GM12891 (cell line): ENCODE measurements at regions not wholly inside any gene's neighbourhood (a gene's known extent, or its start where the extent isn't known, plus 50 kb on each side); places are given as distances from the start of the nearest gene placed in this dataset.

Experiments
- DNase-seq: peaks from one replicate; pipeline ENCODE4 v3.0.0; 2011; ENCODE audit warnings: low spot score; ENCODE audit not compliant: insufficient read length
- FAIRE-seq: peaks from 2 replicates; lab custom pipeline; 2011; peaks lifted over from hg19 to GRCh38; lab: Jason Lieb, UNC
- PAX5 ChIP-seq: IDR thresholded peaks from 2 replicates; pipeline ENCODE4 v1.6.1; 2011; ENCODE audit warnings: low read length, moderate library complexity, mild to moderate bottlenecking; ENCODE audit not compliant: insufficient read depth, severe bottlenecking
- POLR2A ChIP-seq: IDR thresholded peaks from 2 replicates; pipeline ENCODE4 v1.6.1; 2011; ENCODE audit warnings: low read depth, low read length, control low read depth
- POLR2AphosphoS5 ChIP-seq: IDR thresholded peaks from 2 replicates; pipeline ENCODE4 v1.6.1; 2011; ENCODE audit warnings: low read depth, low read length, control low read depth
- POU2F2 ChIP-seq: IDR thresholded peaks from 2 replicates; pipeline ENCODE4 v1.6.1; 2011; ENCODE audit warnings: low read depth, mild to moderate bottlenecking, control low read depth, low read length, moderate library complexity
- SPI1 ChIP-seq: IDR thresholded peaks from 2 replicates; pipeline ENCODE4 v1.6.1; 2011; ENCODE audit warnings: low read depth, low read length, control low read depth
- TAF1 ChIP-seq: IDR thresholded peaks from 2 replicates; pipeline ENCODE4 v1.6.1; 2011; ENCODE audit warnings: low read depth, low read length, control low read depth

DNA sequence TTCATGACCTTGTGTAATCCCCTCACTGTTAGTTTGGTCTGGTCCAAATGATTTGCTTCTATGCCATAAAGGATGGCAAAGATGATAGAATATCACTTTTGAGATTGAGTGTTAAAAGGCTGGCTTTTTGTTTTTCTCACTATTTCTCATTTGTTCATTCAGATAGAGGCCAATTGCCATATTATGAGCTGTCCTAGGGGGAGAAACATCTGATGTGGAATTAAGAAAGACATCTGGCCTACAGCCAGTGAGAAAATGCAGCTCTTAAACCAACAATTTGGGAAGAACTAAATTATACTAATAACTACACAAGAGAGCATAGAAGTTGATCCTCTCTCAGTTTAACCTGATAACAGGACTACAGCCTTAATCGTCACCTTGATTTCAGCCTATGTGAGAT, 1668.6 kb downstream of the GRIK2 start:
- TF ChIP-seq POLR2AphosphoS5: no peak
- DNase-seq: no peak
- no peak for FAIRE-seq

DNA sequence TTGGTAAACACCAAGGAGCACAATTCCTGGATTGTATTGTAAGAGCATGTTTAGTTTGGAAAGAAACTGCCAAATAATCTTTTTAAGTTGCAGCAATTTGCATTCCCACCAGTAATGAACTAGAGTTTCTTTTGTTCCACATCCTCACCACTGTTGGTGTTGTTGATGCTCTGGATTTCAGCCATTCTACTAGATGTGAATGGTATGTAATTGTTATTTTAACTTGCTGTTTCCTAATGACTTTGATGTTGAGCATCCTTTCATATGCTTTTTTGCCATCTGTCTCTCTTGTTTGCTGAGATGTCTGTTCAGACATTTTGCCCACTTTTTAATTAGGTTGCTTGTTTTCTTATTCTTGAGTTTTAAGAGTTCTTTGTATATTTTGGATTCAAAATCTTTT, 1654.1 kb downstream of the GRIK2 start:
- FAIRE-seq: no peak
- no peak for TF ChIP-seq POLR2AphosphoS5
- TF ChIP-seq POU2F2: no peak
- no peak for TF ChIP-seq POLR2A
- no peak for TF ChIP-seq PAX5
- TF ChIP-seq TAF1: no peak
- TF ChIP-seq SPI1: no peak
- no peak for DNase-seq

DNA sequence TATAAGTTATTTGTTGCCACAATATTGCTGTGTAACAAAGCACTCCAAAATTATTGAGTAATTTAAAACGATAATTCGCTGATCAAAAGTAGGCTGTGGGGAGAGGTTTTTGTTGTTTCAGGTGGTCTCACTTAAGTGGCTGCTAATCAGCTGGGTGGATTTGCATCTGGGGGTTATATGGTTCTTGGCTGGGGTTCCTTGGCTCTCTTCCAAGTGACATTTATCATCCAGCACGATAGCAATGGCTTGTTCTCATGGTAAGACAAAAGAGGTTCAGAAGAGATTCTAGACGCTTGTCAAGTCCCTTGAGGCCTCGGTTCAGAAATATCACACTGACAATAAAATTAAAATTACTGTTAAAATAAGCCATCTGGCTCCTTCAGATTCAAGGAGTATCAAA, 1648.8 kb downstream of the GRIK2 start:
- DNase-seq (no peak), FAIRE-seq (no peak)
- no peak for TF ChIP-seq TAF1
- TF ChIP-seq POLR2A: no peak
- no peak for TF ChIP-seq POLR2AphosphoS5
- TF ChIP-seq SPI1: no peak
- TF ChIP-seq POU2F2: no peak
- no peak for TF ChIP-seq PAX5

DNA sequence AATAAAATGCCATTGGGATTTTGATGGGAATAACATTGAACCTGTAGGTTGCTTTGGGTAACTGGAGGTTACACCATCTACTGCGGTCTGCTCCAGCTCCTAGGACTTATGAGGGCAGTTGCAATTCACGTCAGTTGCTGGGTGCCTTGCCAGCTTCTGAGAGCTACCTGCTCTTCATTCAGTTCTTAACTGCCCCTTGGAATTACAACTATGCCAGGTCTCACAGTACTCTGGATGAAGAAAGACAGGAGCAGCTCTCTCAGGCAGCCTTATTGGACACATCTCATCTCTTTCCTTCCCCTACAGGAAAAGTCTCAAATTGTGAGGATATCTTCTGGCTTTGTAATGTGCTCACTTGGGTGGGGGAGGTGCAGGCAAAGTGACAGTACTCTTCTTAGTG, 1643.3 kb downstream of the GRIK2 start:
- no peak for DNase-seq
- no peak for FAIRE-seq
- TF ChIP-seq POU2F2 (no peak), SPI1 (no peak), POLR2A (no peak), POLR2AphosphoS5 (no peak), PAX5 (no peak), TAF1 (no peak)

DNA sequence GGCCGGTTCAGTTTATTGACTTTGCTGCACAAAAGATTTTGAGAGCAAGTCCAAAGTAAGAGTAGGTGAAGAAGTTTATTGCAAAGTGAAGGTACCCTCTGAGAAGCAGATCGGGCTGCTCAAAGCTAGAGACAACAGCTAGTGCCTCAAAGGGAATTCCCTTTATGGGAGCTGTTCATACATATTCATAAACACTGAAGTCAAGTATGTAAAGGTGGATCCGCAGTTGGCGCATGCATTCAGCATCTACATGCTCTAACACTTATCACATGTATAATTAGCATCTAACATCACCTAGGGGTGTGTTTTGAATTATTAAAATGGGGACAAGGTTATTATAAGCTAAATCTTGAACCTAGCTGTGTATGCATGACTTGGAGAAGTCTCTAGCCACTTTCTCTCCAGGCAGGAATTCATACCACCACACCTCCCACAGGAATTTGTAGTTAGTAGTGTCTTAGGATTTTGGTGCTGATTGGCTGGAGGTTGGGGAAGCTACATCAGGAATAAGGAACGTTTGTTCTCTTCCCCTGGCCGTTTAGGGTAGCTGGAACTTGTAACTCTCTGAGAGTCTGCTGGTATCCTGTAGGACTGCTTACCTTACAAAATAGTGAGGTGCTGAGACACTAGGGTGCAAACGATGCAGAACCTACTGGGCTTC, 1633.9 kb downstream of the GRIK2 start:
- no peak for TF ChIP-seq SPI1
- TF ChIP-seq POLR2A: no peak
- TF ChIP-seq TAF1: no peak
- no peak for TF ChIP-seq POLR2AphosphoS5
- no peak for TF ChIP-seq PAX5
- no peak for TF ChIP-seq POU2F2
- DNase-seq (no peak), FAIRE-seq (no peak)

DNA sequence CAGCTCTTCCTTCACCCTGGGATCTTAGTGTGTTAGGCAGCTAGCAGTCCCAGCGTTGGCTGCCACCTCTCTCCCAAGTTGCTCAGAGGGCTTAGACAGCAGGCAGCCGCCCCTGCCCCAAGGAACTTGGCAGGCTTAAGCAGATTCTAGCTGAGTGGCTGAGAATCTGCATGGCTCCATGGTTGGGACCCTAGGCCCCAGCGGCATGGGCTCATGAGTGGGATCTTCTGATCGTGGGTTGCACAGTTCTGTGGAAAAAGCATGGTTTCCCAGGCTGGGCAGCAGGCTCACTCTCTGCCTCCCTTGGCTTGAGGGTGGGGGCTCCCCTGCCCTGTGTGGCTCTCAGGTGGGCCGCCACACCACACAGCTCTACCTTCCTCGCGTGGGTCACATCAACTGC, 1624.9 kb downstream of the GRIK2 start:
- FAIRE-seq: no peak
- DNase-seq: no peak
- no peak for TF ChIP-seq POLR2AphosphoS5
- no peak for TF ChIP-seq PAX5
- TF ChIP-seq POLR2A: no peak
- no peak for TF ChIP-seq POU2F2
- TF ChIP-seq SPI1: no peak
- TF ChIP-seq TAF1: no peak

DNA sequence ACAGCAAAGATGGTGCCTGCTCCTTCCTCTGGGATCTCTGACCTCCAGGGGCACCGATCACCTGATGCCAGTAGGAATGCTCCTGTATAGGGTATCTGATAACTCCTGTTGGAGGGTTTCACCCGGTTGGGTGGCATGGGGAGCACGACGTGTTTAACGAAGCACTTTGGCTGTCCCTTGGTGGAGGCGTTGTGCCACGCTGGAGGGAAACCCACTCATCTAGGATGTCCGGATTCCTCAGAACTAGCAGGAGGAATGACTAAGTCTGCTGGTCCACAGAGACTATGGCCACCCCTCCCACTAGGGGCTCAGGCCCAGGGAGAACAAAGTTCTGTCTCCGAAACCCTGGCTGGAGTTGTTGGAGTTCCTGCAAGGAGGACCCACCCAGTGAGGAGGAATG, 1624.4 kb downstream of the GRIK2 start:
- DNase-seq (no peak), FAIRE-seq (no peak)
- TF ChIP-seq TAF1: no peak
- no peak for TF ChIP-seq POLR2A
- no peak for TF ChIP-seq POLR2AphosphoS5

DNA sequence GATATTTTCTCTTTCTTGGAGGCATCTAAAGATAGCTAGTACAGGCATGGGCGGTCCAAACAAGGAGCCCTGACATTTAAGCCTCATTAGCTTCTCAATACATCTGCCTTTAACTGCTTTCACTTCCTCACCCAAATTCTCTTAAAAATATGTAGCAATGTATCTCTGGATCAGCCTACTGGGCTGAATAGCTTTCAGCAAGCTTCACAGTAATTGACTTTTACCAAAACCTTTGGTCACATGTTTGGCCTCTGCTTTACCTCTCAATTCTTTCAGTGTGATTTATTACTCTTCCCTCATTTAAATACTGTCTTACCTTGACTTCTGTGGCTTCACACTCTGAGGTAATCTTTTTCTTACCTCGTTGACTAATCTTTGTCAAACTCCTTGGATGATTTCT, 1618.1 kb downstream of the GRIK2 start:
- DNase-seq: no peak

DNA sequence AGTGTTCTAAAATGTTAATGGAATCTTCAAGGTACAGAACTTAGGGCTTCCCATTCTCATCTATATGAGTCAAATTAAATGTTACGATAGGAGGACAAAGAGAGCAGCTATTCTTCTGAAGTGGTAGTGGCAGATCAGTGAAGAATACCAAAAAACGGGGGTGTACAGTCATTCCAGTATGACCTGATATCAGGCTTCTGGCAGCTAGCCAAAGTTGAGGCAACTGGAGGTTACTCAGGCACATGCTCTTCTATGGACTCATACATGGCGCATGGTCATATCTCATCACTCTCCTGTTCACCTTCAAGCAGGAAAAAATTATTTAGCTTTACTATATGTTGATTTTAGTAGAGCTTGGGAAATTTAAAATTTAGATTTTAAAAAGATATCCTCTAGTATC, 1608.8 kb downstream of the GRIK2 start:
- DNase-seq: no peak
- TF ChIP-seq POU2F2: no peak
- TF ChIP-seq PAX5: no peak
- no peak for TF ChIP-seq TAF1
- no peak for TF ChIP-seq SPI1
- TF ChIP-seq POLR2AphosphoS5: no peak
- no peak for TF ChIP-seq POLR2A
- no peak for FAIRE-seq

More for the DNA sequence above, 1618.1 kb downstream of the GRIK2 start:
- TF ChIP-seq POU2F2: no peak
- TF ChIP-seq SPI1: peak; percentile 60
- no peak for FAIRE-seq

DNA sequence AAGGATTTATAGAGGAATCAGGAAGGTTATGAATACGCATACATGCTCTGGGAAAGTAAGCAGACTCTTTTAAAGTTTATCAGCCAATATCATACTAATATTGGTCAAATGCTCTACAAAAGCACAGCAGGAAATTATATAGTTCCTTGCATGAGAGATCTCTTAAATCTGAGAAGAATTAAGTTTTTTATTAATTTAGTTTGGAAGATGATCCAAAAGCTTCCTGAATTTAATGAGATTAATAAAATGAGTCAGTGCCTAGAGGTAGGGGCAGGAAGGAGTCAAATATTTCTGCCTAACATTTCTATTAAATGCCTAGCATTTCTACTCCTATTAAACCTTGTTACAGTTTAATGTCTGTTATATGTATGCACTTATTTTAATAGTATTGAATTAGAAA, 1608.2 kb downstream of the GRIK2 start:
- FAIRE-seq (no peak), DNase-seq (no peak)
- no peak for TF ChIP-seq SPI1
- TF ChIP-seq TAF1: no peak
- no peak for TF ChIP-seq POLR2AphosphoS5
- TF ChIP-seq POU2F2: no peak
- TF ChIP-seq POLR2A: no peak
- no peak for TF ChIP-seq PAX5
